ENCODE measurements at regions not wholly inside any gene's neighbourhood (a gene's known extent, or its start where the extent isn't known, plus 50 kb on each side); places are given as distances from the start of the nearest gene placed in this dataset.

DNA sequence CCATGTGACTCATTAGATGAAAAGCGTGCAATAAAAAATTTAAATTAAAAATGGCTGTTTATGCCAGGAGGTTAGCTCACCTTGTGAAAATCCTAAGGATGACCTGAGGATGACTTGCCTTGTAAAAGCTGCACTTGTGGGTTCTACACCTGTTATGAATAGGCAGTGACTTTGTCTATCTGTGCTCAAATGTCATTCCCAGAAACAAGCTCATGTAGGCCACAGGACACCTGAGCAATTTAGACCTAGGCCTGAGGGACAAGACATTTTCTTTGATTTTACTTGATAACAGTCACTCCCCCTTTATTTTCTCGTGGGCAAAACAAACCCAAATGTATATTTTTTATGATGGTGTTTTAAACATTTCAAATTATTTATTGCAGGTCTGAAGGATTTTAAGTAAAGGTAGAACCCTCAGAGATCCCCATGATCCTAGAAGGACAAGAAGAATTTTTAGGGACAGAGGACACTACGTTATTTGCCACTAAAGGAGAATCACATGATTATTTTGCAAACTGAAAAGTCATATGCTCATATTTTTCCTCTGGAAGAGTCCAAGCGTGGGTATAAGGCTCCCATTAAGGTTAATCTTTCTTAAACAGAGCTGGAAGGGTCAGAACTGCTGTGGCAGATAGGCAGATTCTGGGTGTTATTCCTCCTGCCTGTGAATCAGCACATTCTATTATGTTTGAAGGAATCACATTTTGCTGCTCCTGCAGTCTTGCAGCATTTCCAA, 277.5 kb upstream of the MAN1A1 start:
- no peak for DNase-seq

DNA sequence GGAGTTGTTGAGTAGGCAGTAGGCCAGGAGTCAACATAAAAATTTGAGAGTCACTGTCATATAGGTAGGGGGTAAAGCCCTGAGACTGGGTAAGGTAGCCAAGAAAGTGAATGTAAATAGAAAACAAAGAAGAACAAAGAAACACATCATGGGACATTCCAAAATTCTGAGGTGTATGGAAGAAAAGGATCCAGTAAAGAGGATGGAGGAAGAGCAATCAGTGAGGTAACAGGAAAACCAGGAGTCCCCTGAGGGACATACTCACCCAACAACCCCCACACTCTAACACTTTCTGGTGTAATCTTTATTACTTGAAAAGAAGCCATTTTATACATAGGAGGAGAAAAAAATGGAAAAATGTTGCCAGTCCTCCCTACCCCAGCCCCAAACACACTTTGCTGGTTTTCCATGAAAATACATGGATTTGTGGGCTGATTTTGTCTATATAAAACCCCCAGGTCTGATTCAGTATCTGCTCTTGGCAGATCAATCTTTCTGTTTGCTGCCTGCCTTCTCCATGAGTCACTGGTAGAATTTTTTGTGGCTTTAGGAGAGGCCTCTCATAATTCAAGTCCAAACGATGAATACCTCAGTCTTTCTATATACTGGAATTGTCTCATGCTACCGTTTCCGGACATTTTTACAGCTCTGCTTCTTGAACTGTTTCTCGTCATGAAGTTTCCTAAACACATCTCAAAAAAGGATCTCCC, 271.4 kb upstream of the MAN1A1 start:
- DNase-seq = no peak

DNA sequence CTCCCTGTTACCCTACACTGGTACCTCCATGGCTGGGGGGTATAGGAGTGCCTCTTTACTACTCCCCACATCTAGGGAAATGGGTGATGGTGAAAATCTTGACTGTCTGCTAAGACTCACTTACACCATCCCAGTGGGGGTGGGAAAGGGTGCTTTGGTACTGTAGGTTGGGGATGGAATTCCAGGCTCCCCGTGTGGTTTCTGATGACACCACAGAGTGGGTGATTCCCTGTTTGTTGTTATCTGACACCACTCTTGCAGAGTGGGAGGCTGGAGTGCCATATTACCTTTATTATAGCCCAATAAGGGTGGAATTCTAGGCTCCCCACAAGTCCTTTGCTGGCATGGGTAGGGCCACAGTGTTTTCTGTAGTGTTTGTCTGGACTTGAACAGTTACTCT, 264.6 kb upstream of the MAN1A1 start:
- no peak for DNase-seq

DNA sequence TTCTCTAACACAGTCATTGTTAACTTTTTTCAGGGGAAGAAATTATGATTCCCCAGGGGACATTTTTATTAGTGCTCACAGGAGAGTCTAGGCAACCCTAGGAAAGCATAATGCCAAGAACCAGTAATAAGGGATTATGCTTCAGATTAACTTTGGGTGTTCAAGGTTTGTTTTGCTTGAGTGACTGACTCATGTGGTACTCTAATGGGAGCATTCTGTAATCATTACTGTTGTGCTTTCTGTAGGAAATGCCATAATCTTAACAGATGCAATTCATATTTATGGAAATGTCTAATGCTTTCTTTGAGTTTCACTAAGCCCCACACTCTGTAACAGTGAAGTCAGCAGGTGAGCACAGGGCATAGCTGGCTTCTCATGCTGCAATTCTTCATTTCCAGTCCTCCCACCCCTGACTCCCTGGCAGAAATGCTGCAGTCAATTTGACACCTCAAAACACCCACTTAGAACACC, 263.4 kb upstream of the MAN1A1 start:
- DNase-seq = no peak

DNA sequence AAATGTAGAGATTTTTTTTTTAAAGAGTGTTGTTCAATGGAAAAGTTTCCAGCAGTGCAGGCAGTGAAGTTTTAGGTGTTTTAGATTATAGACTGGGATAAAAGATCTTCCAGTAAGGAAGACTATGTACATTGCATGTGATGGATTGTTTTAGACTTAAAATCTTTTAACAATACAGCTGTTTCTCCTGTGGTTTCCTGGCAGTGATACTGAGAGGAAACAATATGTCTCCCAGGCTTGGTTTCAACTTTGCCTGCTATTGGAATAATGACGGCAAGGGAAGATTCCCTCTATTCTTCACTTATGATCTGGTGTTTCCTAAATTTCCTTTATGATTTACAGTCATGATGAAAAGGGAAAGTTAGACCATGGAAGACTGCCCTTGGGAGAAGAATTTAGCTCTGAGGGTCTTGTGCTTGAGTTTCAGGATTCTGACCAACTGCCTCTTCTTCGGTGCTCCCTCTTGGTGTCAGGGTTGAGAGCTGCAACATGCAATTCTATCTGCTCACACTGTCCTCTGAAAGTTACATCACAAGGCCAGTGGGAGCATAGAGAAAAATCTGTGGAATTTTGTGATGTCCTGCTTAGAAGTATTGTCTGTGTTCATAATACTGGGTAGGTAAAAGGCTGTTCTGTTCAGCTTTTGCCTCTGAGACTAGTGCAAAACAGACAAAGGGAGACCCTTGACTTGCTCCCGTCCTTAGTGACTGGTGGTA, 262.8 kb upstream of the MAN1A1 start:
- DNase-seq = no peak

DNA sequence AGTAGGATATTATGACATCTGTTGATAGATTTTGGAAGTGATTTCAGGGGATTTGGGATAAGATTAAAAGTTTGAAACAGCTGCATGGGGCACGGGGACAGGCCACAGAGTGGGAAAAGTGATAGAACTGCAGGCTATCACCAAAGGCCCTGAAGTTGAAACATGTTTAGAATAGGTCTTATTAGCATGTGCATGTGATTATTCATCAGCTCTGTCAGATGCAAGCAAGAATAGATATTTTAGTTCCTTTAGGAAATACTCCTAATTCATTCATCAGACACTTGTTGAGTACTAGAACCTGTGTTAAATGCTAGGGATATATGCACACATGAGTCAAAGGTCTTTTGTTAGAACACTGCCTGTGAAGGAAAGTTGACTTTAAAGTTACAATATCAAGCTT, 261.2 kb upstream of the MAN1A1 start:
- DNase-seq = no peak

DNA sequence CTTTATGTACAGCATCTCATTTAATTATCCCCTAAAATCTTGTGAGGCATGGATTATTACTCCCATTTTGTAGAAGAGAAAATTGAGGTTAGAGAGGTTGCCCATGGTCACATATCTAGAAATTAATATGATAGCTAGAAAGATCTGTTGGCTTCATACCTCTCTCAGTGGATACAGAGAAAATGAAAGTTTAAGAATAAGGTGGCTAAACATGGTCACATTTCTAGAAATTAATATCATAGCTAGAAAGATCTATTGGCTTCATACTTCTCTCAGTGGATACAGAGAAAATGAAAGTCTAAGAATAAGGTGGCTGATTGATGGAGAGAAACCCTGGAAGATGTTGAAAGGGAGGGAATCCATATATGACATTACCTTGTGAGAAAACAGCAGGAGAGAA, 260.7 kb upstream of the MAN1A1 start:
- no peak for DNase-seq

DNA sequence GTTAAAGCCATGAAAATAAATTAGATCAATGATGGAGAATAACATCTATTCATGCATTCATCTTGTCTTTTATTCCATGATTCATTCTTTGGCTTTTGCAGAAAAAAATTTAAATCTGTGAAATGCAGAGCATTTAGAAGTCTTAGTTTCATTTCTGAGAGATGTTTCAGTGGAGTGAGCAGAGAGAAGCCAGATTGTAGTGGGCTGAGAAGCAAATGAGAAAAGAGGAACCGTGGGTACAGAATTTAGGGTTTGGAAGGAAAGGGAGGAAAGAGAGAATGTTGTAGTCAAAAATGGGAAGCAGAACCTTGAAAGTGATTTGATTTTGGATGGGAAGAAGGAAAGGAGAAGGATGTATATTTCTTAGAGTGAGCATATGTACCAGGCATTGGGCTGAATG, 260.3 kb upstream of the MAN1A1 start:
- DNase-seq = no peak

DNA sequence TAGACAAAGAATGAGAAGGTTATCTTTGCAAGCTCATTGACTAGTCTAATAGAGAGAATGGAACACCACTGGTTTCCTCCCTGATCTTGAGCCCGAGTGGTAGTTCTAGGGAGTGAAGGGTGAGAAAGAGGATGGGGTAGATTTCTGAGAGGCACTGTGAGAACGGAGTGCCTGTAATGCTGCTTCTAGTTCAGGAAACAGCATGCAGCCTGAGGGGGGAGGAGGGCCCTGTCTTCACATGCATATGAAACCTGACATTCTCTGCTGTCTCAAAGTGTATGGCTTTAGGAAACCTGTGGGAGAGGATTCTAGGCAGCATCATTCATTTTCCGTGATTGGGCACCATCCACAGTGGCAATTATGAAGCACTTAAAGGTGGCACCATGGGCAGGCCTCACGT, 259.4 kb upstream of the MAN1A1 start:
- no peak for DNase-seq

DNA sequence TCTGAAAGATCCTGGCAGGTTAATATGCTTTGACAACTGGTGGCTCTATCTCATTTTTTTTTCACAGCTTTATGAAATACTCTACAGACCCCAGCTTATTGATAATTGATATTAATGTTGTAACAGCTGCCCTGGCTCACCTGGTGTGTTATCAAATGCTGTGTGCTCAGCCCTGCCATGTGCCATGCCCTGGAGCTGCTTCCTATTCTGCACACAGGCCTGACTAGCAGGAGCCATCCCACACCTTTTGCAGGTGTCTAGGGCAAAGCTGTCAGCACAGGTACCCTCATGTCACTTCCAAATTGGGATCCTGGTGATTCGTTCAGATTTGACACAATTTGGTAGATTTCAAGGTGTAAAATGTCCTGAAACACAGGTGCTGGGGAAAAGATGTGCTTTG, 254.6 kb upstream of the MAN1A1 start:
- DNase-seq = no peak

DNA sequence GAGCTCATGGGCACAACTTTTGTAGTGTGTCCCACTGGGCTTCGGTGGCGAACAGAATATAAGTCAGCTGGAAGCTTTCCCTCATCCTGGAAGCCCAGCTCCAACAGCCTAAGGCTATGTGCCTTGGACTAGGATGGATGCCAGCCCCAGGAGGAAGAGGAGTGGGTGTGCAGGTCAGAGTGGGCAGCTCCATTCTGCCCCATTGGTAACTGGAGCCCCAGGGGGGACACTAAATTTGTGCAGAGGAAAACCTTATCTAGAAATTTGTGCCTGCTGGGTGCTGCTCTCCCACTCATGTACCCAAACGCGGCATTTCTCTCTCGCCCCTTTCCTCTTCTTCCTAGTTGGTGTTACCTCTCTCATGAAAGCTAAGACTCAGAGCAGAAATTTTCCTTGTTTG, 253.9 kb upstream of the MAN1A1 start:
- DNase-seq = no peak

DNA sequence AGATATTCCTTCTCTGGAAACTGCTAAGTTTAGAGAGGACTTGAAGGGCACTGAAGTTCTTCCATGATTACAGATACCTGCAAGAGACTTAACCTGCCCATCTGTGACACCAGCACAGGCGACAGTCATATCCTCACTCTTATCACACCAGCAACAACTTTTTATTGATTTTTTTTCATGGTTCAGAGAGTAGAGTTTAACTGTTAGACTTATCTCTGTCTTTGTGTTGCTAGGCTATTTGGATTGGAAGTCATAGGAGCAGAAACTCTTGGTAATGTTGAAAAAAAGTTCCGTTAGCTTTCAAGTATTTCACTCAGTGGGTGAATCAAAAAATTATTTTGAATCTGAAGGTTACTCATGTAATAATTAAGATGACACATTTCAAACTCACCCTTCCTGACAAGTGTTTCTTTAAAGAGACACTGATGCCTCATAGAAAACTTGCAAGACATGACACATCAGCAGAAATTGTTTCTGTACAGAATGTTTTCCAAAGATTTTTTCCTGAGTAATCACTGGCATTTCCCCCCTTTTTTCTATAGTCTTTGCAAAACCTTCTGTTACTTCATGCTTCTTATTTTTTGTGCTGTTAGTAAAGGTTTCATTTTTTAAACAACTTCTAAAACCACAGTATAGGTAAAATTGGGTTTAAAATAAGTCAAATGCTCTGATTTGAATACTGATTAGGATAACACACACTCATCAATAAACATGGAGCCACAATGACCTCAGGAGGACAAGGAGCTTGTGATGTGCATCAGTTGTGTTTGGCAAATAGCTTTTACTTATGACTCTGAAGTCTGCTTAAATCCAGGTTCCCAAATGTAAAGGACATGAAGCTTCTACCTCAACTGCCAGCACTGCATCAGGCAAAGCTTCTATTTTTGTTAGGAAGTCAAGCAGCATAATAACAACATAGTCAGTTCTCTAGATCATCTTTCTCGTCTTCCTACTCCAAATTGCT, 252.9 kb upstream of the MAN1A1 start:
- no peak for DNase-seq

DNA sequence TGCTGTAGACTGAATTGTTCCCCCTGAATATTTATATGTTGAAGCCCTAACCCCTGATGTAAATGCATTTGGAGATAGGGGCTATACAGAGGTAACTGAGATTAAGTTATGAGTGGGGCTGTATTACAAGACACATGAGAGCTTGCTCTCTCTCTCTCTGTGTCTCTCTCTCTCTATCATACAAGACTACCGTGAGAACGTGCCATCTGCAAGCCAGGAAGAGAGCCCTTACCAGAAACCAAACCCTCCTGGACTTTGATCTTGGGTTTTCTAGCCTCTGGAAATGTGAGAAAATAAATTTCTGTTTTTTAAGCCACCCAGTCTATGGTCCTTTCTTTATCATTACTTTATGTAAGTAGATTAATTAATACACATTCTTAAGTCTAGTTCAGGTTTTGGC, 249.3 kb upstream of the MAN1A1 start:
- no peak for DNase-seq

DNA sequence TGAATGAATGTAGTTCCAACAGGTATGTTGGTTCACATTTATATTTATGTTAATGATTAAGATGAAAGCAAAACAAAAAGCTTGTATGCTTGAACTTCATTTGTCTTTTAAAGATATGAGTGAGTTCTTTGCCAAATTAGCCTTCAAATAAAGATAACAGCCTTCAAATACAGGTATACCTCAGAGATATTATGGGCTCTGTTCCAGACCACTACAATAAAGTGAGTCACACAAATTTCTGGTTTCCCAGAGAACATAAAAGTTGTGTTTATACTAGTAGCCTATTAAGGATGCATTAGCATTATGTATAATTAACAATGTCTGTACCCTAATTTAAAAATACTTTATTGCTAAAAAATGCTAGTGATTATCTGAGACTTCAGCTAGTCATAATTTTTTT, 245.3 kb upstream of the MAN1A1 start:
- no peak for DNase-seq

DNA sequence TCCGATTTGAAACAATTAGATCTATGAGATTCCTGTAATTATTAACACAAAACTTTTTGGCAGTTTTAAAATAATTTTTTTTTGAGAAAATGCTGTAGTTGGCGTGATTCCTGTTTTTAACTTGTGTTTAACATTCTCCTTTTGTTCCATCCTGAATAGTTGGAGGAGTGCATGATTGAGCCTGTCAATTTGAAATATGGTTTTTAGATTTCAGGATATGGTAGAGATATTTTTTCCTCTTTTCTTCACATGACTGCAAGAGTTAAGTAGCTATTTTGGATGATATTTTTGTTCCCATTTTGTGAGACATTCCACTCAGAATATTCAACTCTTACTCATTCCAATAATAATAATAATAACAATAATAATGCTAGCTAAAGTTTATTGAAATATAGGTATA, 241.7 kb upstream of the MAN1A1 start:
- no peak for DNase-seq

DNA sequence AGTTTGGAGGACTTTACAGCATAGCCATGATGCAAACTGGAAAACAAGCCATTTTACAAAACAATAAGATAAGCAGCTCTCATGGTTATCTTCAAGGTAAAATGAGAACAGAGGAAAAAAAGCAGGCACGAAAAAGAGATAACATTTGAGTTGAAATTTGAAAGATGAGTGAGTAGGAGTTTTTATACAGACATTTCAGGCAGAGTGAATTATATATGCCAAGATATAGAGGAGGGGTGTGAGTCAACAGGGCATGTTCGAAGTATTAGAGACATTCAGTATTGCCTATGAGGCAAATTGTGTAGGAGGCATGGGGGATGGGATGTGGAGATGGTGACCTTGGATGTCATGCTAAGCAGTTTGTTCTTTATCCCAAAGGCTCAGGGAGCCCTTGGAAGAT, 240.5 kb upstream of the MAN1A1 start:
- DNase-seq = no peak

DNA sequence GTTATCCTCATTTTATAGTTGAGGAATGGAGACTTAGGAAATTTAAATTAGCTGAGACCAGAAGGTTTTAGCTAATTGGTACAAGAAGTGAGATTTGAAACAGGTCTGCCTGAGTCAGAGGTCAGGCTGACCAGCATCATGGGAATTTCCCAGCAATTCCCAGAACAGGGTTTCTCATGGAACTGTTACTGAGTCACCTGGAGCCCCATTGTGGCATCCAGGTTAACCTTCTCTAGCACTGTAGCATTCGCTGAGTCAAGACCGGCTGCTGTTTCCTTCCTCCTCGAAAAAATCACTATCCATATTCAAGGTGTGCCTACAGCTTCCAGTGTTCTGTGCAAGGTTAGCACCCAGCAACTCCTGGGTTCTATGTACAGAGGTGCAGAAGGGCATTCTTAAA, 238.0 kb upstream of the MAN1A1 start:
- no peak for DNase-seq

DNA sequence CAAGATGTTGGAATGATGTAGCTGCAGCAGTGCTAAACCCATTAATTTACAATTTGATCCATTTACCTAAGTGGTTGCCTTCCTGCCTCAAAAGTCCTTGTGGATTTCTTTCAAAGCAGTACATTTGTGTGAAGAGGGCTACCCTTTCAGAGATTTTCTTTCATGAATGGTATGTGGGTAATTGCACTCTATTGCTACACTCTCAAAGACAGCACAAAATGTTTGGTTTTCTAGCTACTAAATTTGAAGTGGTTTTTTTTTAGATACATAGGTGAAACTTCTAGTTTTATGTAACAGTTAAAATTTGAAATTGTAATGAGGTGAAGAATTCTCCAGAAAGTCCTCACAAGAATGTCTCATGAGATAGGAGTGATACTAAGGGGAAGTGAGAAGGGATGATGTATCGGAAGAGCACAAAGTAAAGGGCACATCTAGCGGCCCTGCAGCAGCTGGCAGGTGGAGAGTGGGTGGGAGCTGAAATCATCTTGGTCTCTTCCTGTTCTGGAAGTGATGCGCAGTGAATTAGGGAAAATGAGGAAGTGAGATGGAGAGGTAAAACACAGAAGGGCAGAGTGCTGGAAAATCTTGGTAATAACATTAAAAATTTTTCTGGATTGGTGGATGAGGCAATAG, 236.8 kb upstream of the MAN1A1 start:
- no peak for DNase-seq

DNA sequence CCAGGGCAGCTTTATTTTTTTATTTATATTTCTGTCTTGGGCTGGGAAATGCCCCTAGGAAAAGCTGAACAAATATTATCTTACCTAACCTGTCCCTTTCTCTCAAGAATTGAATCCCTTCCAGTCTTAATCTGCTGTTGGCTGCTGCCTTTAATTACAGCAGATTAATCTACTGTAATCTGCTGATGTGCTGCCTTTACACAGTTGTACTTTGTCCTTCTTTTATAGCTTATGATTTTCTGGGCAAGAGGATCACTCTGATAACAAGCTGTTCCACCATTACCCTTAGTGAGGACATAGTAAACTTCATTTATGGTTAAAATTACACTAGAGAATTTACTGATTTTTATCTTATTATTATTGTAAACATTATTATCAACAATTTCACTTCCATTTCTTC, 234.5 kb upstream of the MAN1A1 start:
- DNase-seq = no peak

DNA sequence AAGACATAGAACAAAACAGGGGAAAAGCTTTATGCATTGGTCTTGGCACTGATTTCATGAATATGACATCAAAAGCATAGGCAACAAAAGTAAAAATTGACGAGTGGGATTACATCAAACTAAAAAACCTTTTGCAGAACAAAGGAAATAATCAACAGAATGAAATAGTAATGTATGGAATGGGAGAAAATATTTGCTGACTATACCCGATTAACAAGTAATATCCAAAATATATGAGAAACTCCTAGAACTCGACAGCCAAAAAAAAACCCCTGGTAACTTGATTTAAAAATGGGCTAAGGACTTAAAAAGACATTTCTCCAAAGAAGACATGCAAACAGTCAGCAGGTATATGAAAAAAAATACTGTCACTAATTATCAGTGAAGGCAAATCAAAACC, 231.7 kb upstream of the MAN1A1 start:
- no peak for DNase-seq

DNA sequence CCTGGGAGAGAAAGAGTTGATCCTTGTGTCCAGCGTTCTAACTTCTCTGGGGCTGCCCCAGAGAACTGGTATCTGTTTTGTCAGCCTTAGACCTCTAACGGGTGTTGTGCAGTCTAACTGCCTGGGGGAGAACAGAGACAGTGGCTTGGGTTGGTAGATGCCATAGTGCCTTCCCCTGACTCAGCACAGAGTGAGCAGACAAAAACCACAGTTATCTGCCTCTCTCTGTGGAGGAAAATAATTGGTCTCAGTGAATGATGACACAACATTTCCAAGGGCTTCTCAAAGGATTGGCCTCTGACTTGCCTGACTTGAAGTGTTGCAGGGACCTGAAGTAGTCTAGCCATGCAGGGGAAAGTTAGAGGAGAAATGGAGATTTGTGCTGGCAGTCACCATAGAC, 226.2 kb upstream of the MAN1A1 start:
- DNase-seq = no peak

DNA sequence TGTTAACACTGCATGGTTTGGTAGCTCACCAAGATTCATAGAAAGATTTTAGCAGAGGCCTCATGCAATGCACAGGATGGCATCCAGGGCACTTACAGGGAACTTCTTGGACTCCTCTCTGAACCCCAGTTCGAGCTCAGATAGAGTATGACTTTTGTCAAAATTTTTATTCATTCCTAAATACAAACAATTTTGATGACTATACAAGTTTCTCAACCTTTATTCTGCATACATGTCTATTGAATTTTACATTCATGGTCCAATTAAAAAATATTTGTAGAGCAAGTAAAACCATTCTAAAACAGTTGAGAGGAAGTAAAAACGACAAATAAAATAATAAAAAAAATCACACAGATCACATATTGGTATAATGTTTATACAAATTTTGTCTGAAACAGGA, 219.0 kb upstream of the MAN1A1 start:
- DNase-seq = no peak
